Uterus (tissue), 2 donors: ENCODE measurements at regions not wholly inside any gene's neighbourhood (a gene's known extent, or its start where the extent isn't known, plus 50 kb on each side); places are given as distances from the start of the nearest gene placed in this dataset.

ENCODE experiments used
- CTCF ChIP-seq, 4 experiments: fragments of 200-600 bp in 2 of 4; fragments of 450-650 bp in 2 of 4; sonication (generic) in 2 of 4; IDR thresholded peaks; one replicate each; pipeline ENCODE4 v1.5.1; 2016 to 2019; ENCODE audit warnings: antibody characterized with exemption in 4 of 4, mild to moderate bottlenecking in 2 of 4, moderate library complexity in 1 of 4
- POLR2A ChIP-seq, 2 donors: fragments of 450-650 bp; IDR thresholded peaks; one replicate each; pipeline ENCODE4 v1.6.1; 2016; ENCODE audit warnings: antibody characterized with exemption in 2 of 2, mild to moderate bottlenecking in 1 of 2, moderate library complexity in 1 of 2

- TF ChIP-seq POLR2A (IDR thresholded peaks at IDR 0.05): no peak
- TF ChIP-seq CTCF (IDR thresholded peaks at IDR 0.05): no peak
These were observed 191.7 kb downstream of the GIPC2 start for GRCh38 chr1:78237364-78237916.
